Skeletal muscle satellite cell (primary cell): ENCODE measurements at regions not wholly inside any gene's neighbourhood (a gene's known extent, or its start where the extent isn't known, plus 50 kb on each side); places are given as distances from the start of the nearest gene placed in this dataset.
"Not testable (repeated sequence)": the region's sequence is repeated elsewhere in the genome, so short reads cannot be mapped to it uniquely, and the experiment has no call there.

ENCODE experiments used
- H3K27me3 ChIP-seq: 2 replicates; pipeline ENCODE4 v1.7.0; 2013; ENCODE audit warnings: low read length; ENCODE audit not compliant: control insufficient read depth, insufficient read depth
- H3K36me3 ChIP-seq: 2 replicates; pipeline ENCODE4 v1.7.0; 2013; ENCODE audit warnings: mild to moderate bottlenecking, control low read depth, low read length; ENCODE audit not compliant: insufficient read depth
- H3K4me1 ChIP-seq: 2 replicates; pipeline ENCODE4 v1.7.0; 2013; ENCODE audit warnings: low read length; ENCODE audit not compliant: control insufficient read depth, insufficient read depth
- H3K4me2 ChIP-seq: 2 replicates; pipeline ENCODE4 v1.7.0; 2013; ENCODE audit warnings: mild to moderate bottlenecking, low read length
- H3K4me3 ChIP-seq: 2 replicates; pipeline ENCODE4 v1.7.0; 2013; ENCODE audit warnings: low read length
- H3K9ac ChIP-seq: 2 replicates; pipeline ENCODE4 v1.7.0; 2013; ENCODE audit warnings: mild to moderate bottlenecking, low read depth, low read length, moderate library complexity
- H3K9me3 ChIP-seq: replicated peaks from 2 replicates; pipeline ENCODE4 v1.7.0; 2013; ENCODE audit warnings: mild to moderate bottlenecking, control low read depth, low read length

GRCh38 chr2:230593765-230594164 is 118.9 kb upstream of the CAB39 start:
- H3K4me1 ChIP-seq, result no peaks in the 10 kb centered on the region
- H3K9ac ChIP-seq, result no peak overlapping the region
- no peaks in the 10 kb centered on the region for H3K9me3 ChIP-seq
- no peaks in the 10 kb centered on the region for H3K36me3 ChIP-seq
- no peak overlapping the region for H3K4me2 ChIP-seq
- H3K4me3 ChIP-seq, result no peak overlapping the region
- H3K27me3 ChIP-seq, result peaks cover 5% of the 10 kb centered on the region

DNA sequence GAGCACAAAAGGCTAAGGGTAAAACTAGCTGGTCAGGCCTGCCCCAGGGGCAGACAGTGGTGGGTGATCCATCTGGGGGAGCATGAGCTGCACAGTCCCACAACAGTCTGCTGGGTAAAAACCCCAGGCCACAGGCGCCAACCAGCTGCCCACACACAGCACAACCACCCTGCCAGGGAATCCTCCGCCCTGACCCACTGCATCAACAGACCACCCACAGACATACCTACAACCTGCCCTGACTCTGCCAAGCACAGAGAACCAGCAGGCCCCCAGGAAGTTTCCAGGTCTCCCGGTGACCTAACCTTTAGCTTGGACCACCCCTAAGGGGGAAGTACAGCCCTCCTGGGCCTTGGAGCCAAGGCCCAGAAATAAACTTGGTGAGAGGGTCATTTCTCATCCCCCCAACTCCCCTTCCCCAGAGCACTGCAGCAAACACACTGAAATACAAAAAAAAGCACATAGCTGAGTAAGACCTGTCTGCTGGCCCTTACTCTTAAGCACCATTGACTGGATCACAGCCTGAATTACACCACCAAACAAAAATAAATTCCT is 118.3 kb upstream of the CAB39 start:
- no peaks in the 10 kb centered on the region for H3K4me1 ChIP-seq
- H3K4me2 ChIP-seq, result no peak overlapping the region
- no peaks in the 10 kb centered on the region for H3K36me3 ChIP-seq
- H3K27me3 ChIP-seq, result peaks cover 5% of the 10 kb centered on the region
- no peak overlapping the region for H3K9ac ChIP-seq
- no peak overlapping the region for H3K4me3 ChIP-seq
- no peaks in the 10 kb centered on the region for H3K9me3 ChIP-seq

DNA sequence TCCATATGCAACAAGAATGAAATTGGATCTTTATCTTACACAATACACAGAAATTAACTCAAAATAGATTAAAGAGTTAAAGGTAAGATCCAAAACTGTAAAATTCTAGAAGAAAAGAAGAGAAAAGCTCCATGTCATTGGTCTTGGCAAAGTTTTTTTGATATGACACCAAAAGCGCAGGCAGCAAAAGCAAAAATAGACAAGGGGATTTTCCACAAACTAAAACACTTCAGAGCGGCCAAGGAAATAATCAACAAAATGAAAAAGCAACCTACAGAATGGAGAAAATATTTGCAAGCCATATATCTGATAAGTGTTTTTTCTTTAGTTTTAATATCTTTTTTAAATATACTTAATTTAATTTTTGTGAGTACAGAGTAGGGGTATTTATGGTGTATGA is 112.8 kb upstream of the CAB39 start:
- H3K9me3 ChIP-seq, result no peaks in the 10 kb centered on the region
- H3K4me1 ChIP-seq, result no peaks in the 10 kb centered on the region
- no peak overlapping the region for H3K4me3 ChIP-seq
- no peak overlapping the region for H3K4me2 ChIP-seq
- H3K36me3 ChIP-seq, result no peaks in the 10 kb centered on the region
- H3K9ac ChIP-seq, result no peak overlapping the region
- H3K27me3 ChIP-seq, result no peaks in the 10 kb centered on the region

DNA sequence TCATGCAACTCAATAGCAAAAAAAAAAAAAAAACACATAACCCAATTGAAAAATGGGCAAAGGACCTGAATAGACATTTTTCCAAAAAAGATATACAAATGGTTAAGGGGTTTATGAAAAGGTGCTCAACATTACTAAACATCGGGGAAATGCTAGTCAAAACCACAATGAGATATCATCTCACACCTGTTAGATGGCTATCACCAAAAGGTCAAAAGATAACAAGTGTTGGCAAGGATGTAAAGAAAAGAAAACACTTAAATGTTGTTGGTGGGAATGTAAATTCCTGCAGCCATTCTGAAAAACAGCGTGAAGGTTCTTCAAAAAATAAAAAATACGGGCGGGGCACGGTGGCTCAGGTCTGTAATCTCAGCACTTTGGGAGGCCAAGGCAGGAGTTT is 112.4 kb upstream of the CAB39 start:
- Histone ChIP-seq H3K4me1 (no peaks in the 10 kb centered on the region), H3K9ac (no peak overlapping the region), H3K9me3 (no peaks in the 10 kb centered on the region), H3K4me3 (no peak overlapping the region), H3K27me3 (no peaks in the 10 kb centered on the region), H3K36me3 (no peaks in the 10 kb centered on the region), H3K4me2 (no peak overlapping the region)

DNA sequence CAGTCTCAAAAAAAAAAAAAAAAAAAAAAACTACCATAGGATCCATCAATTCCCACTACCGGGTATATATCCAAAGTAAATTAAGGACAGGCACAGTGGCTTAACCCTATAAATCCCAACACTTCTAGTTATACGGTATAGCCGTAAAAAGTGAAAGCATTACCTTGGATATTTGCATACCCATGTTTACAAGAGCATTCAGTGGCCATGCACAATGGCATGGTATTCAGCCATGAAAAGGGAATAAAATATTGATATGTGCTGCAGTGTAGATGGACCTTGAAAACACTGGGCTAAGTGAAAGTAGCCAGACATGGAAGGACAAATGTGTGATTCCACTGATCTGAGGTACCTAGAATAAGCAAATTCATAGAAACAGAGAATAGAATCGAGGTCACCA is 111.8 kb upstream of the CAB39 start:
- no peak overlapping the region for H3K4me3 ChIP-seq
- H3K9ac ChIP-seq, result no peak overlapping the region
- H3K4me2 ChIP-seq, result no peak overlapping the region
- no peaks in the 10 kb centered on the region for H3K27me3 ChIP-seq
- H3K9me3 ChIP-seq, result no peaks in the 10 kb centered on the region
- H3K4me1 ChIP-seq, result no peaks in the 10 kb centered on the region
- H3K36me3 ChIP-seq, result no peaks in the 10 kb centered on the region

DNA sequence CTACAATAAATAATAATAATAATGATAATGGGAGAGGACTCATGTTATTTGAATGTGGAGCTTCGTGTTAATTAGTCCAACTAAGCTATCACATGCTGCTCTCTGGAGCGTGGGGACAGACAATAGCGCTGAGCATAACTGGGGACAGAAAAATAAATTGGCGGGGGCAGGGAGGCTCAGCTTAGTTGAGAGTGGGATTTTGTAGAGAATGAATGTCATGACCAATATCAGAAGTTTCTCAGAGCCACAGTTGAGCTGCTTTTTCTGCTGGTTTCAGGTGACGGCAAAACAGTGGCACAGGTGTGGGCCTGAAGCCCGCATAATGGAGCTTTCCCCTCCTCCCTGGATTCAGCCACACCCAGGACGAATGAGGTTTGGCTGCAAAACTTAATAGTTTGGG is 111.1 kb upstream of the CAB39 start:
- no peak overlapping the region for H3K4me3 ChIP-seq
- no peak overlapping the region for H3K4me2 ChIP-seq
- no peaks in the 10 kb centered on the region for H3K27me3 ChIP-seq
- H3K9me3 ChIP-seq, result no peaks in the 10 kb centered on the region
- no peak overlapping the region for H3K9ac ChIP-seq
- H3K4me1 ChIP-seq, result no peaks in the 10 kb centered on the region
- no peaks in the 10 kb centered on the region for H3K36me3 ChIP-seq

DNA sequence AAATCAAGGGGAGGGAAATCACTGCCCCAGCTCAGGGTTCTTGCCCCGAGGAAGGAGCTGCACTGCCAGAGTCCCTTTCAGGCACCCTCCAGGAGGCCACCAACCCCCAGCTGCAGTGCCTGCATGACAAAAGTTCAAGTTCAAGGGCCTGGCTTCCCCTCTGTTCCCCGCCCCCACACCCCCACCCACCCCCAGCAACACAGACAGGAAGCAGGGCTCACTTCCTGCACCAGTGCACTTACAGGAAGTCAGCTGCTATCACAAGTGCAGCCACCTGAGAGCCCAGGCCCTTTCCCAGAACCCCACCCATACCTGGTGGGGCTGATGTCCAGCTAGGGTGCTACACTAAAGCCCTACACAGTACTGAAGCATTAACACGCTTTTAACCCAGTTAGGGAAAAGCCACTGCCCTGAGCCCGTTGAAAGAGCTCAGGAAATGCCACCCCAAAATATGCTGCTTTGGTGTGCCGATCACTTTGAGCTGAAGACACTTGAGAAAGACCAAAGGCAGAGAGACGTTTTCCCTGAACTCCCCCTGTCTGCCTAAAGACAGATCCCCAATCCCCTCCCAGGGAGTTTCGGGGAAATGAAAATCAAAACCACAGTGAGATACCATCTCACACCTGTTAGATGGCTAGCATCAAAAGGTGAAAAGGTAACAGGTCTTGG is 109.9 kb upstream of the CAB39 start:
- H3K9me3 ChIP-seq, result no peaks in the 10 kb centered on the region
- no peak overlapping the region for H3K4me2 ChIP-seq
- no peaks in the 10 kb centered on the region for H3K4me1 ChIP-seq
- no peak overlapping the region for H3K9ac ChIP-seq
- no peak overlapping the region for H3K4me3 ChIP-seq
- no peaks in the 10 kb centered on the region for H3K36me3 ChIP-seq
- H3K27me3 ChIP-seq, result no peaks in the 10 kb centered on the region

DNA sequence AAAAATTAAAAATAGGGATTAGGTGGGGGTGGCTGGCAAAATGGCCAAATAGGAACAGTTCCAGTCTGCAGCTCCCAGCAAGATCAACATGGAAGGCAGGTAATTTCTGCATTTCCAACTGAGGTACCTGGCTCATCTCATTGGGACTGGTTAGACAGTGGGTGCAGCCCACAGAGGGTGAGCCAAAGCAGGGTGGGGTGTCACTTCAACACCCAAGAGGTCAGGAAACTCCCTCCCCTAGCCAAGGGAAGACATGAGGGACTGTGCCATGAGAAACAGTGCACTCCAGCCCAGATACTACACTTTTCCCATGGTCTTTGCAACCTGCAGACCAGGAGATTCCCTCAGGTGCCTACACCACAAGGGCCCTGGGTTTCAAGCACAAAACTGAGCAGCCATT is 109.3 kb upstream of the CAB39 start:
- not testable (repeated sequence) for H3K4me3 ChIP-seq, H3K27me3 ChIP-seq, H3K9me3 ChIP-seq, H3K36me3 ChIP-seq, H3K4me2 ChIP-seq, H3K4me1 ChIP-seq, H3K9ac ChIP-seq

- not testable (repeated sequence) for H3K9ac ChIP-seq, H3K9me3 ChIP-seq, H3K4me1 ChIP-seq, H3K4me3 ChIP-seq, H3K4me2 ChIP-seq, H3K36me3 ChIP-seq, H3K27me3 ChIP-seq
Measured at GRCh38 chr2:230604158-230604557, 108.5 kb upstream of the CAB39 start.

GRCh38 chr2:230614040-230614439 is 98.6 kb upstream of the CAB39 start:
- Histone ChIP-seq H3K4me3 (no peak overlapping the region), H3K4me1 (peaks cover 28% of the 10 kb centered on the region), H3K36me3 (no peaks in the 10 kb centered on the region), H3K27me3 (no peaks in the 10 kb centered on the region), H3K9me3 (no peaks in the 10 kb centered on the region), H3K9ac (no peak overlapping the region), H3K4me2 (no peak overlapping the region)

- no peak overlapping the region for H3K4me2 ChIP-seq
- no peak overlapping the region for H3K4me3 ChIP-seq
- H3K4me1 ChIP-seq, result peaks cover 28% of the 10 kb centered on the region
- H3K9me3 ChIP-seq, result no peaks in the 10 kb centered on the region
- H3K27me3 ChIP-seq, result no peaks in the 10 kb centered on the region
- H3K9ac ChIP-seq, result no peak overlapping the region
- H3K36me3 ChIP-seq, result no peaks in the 10 kb centered on the region
Measured at GRCh38 chr2:230614913-230615332, 97.7 kb upstream of the CAB39 start.

DNA sequence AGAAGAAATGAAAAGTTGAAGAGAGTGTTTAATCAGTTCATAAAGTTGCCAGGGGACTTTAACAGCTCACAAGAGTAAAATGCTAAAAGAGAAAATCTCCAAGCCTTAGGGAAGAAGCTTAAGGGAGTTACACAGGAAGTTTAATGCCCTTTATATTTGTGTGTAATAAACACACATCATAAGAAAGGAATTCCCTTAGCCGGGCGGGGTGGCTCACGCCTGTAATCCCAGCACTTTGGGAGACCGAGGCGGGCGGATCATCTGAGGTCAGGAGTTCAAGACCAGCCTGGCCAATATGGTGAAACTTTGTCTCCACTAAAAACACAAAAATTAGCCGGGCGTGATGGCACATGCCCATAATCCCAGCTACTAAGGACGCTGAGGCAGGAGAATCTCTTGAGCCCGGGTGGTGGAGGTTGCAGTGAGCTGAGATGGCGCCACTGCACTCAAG is 95.4 kb upstream of the CAB39 start:
- H3K36me3 ChIP-seq, H3K27me3 ChIP-seq, H3K9me3 ChIP-seq, H3K4me3 ChIP-seq: not testable (repeated sequence)
- peak overlapping the region; percentile 19 for H3K4me2 ChIP-seq
- peak overlapping the region; percentile 57 for H3K9ac ChIP-seq
- peaks cover 25% of the 10 kb centered on the region for H3K4me1 ChIP-seq
